Ectodermal cell (in vitro differentiated cells): ENCODE measurements at regions not wholly inside any gene's neighbourhood (a gene's known extent, or its start where the extent isn't known, plus 50 kb on each side); places are given as distances from the start of the nearest gene placed in this dataset.

Source experiments
- H3K27ac ChIP-seq: 2 replicates; pipeline ENCODE4 v1.7.0; 2013; ENCODE audit warnings: mild to moderate bottlenecking, low read depth, low read length; ENCODE audit not compliant: insufficient read depth, poor library complexity, severe bottlenecking
- H3K27me3 ChIP-seq: 2 replicates; pipeline ENCODE4 v1.7.0; 2013; ENCODE audit warnings: mild to moderate bottlenecking, low read length; ENCODE audit not compliant: insufficient read depth, control insufficient read depth, poor library complexity, severe bottlenecking
- H3K36me3 ChIP-seq: one replicate; pipeline ENCODE4 v1.7.0; 2013; ENCODE audit warnings: low read length; ENCODE audit not compliant: control insufficient read depth, insufficient read depth
- H3K4me1 ChIP-seq: one replicate; pipeline ENCODE4 v1.7.0; 2013; ENCODE audit warnings: low read length; ENCODE audit not compliant: control insufficient read depth, insufficient read depth
- H3K4me3 ChIP-seq: 2 replicates; pipeline ENCODE4 v1.7.0; 2013; ENCODE audit warnings: low read depth, low read length, control low read depth; ENCODE audit not compliant: insufficient read depth
- H3K9me3 ChIP-seq: 2 replicates; pipeline ENCODE4 v1.7.0; 2013; ENCODE audit warnings: mild to moderate bottlenecking, low read length, moderate library complexity; ENCODE audit not compliant: control insufficient read depth
- WGBS, 2 experiments: methylation state at CpG; one replicate each; pipeline ENCODE4 v1.1.7; 2013; ENCODE audit warnings: missing lambda C conversion rate in 2 of 2; 5-methylcytosine and 5-hydroxymethylcytosine counted together

- WGBS, 2 experiments: 86 to 91% methylated on average over 11 of the region's 11 CpGs
- H3K4me1 ChIP-seq: peaks cover 13% of the 10 kb centered on the region
- no peak overlapping the region for H3K27ac ChIP-seq
Observed at GRCh38 chr2:236662231-236663185, 92.9 kb downstream of the ACKR3 start.

GRCh38 chr2:236663287-236664101 lies 93.9 kb downstream of the ACKR3 start:
- Histone ChIP-seq H3K9me3 (no peaks in the 10 kb centered on the region), H3K27ac (no peak overlapping the region), H3K4me1 (peaks cover 13% of the 10 kb centered on the region), H3K4me3 (no peak overlapping the region), H3K27me3 (no peaks in the 10 kb centered on the region), H3K36me3 (no peaks in the 10 kb centered on the region)
- 77 to 88% methylated on average over 17 of the region's 17 CpGs for WGBS, 2 experiments

More at GRCh38 chr2:236662231-236663185, 92.9 kb downstream of the ACKR3 start:
- no peaks in the 10 kb centered on the region for H3K36me3 ChIP-seq
- no peaks in the 10 kb centered on the region for H3K27me3 ChIP-seq
- no peak overlapping the region for H3K4me3 ChIP-seq
- no peaks in the 10 kb centered on the region for H3K9me3 ChIP-seq

- H3K27me3 ChIP-seq: no peaks in the 10 kb centered on the region
- H3K36me3 ChIP-seq: no peaks in the 10 kb centered on the region
- H3K27ac ChIP-seq: no peak overlapping the region
- H3K4me3 ChIP-seq: no peak overlapping the region
- no peaks in the 10 kb centered on the region for H3K9me3 ChIP-seq
- peaks cover 13% of the 10 kb centered on the region for H3K4me1 ChIP-seq
- 91 to 97% methylated on average over 6 of the region's 6 CpGs for WGBS, 2 experiments
Observed at GRCh38 chr2:236664136-236664535, 94.5 kb downstream of the ACKR3 start.

- no peaks in the 10 kb centered on the region for H3K27me3 ChIP-seq
- H3K36me3 ChIP-seq: no peaks in the 10 kb centered on the region
- peaks cover 9% of the 10 kb centered on the region for H3K4me1 ChIP-seq
- H3K27ac ChIP-seq: no peak overlapping the region
- no peaks in the 10 kb centered on the region for H3K9me3 ChIP-seq
- H3K4me3 ChIP-seq: no peak overlapping the region
- WGBS, 2 experiments: 93 to 97% methylated on average over 7 of the region's 7 CpGs
Observed at GRCh38 chr2:236665101-236665500, 95.5 kb downstream of the ACKR3 start.

- H3K4me3 ChIP-seq: no peak overlapping the region
- peaks cover 9% of the 10 kb centered on the region for H3K4me1 ChIP-seq
- H3K9me3 ChIP-seq: no peaks in the 10 kb centered on the region
- H3K27me3 ChIP-seq: no peaks in the 10 kb centered on the region
- WGBS, 2 experiments: 84 to 85% methylated on average over 11 of the region's 11 CpGs
- H3K36me3 ChIP-seq: no peaks in the 10 kb centered on the region
- H3K27ac ChIP-seq: no peak overlapping the region
Observed at GRCh38 chr2:236665572-236666118, 96.0 kb downstream of the ACKR3 start.

GRCh38 chr2:236666646-236667204 lies 97.1 kb downstream of the ACKR3 start:
- 94 to 96% methylated on average over 14 of the region's 14 CpGs for WGBS, 2 experiments
- H3K4me3 ChIP-seq: no peak overlapping the region

GRCh38 chr2:236667526-236667925 lies 97.9 kb downstream of the ACKR3 start:
- H3K27ac ChIP-seq: no peak overlapping the region
- H3K4me3 ChIP-seq: no peak overlapping the region
- H3K4me1 ChIP-seq: peaks cover 5% of the 10 kb centered on the region
- no peaks in the 10 kb centered on the region for H3K9me3 ChIP-seq
- no peaks in the 10 kb centered on the region for H3K27me3 ChIP-seq
- 85 to 94% methylated on average over 4 of the region's 4 CpGs for WGBS, 2 experiments
- H3K36me3 ChIP-seq: no peaks in the 10 kb centered on the region

More at GRCh38 chr2:236666646-236667204, 97.1 kb downstream of the ACKR3 start:
- H3K4me1 ChIP-seq: peaks cover 5% of the 10 kb centered on the region
- H3K9me3 ChIP-seq: no peaks in the 10 kb centered on the region
- no peak overlapping the region for H3K27ac ChIP-seq
- H3K27me3 ChIP-seq: no peaks in the 10 kb centered on the region
- H3K36me3 ChIP-seq: no peaks in the 10 kb centered on the region

- Histone ChIP-seq H3K27me3 (no peaks in the 10 kb centered on the region), H3K4me1 (peaks cover 5% of the 10 kb centered on the region), H3K27ac (no peak overlapping the region), H3K36me3 (no peaks in the 10 kb centered on the region), H3K9me3 (no peaks in the 10 kb centered on the region), H3K4me3 (no peak overlapping the region)
- 93 to 97% methylated on average over 8 of the region's 8 CpGs for WGBS, 2 experiments
Observed at GRCh38 chr2:236668531-236668969, 98.9 kb downstream of the ACKR3 start.

GRCh38 chr2:236670235-236670620 lies 100.6 kb downstream of the ACKR3 start:
- 92 to 94% methylated on average over 6 of the region's 6 CpGs for WGBS, 2 experiments
- Histone ChIP-seq H3K9me3 (no peaks in the 10 kb centered on the region), H3K27me3 (no peaks in the 10 kb centered on the region), H3K4me1 (peaks cover 5% of the 10 kb centered on the region), H3K36me3 (no peaks in the 10 kb centered on the region), H3K27ac (no peak overlapping the region), H3K4me3 (no peak overlapping the region)
